ENCODE measurements at regions not wholly inside any gene's neighbourhood (a gene's known extent, or its start where the extent isn't known, plus 50 kb on each side); places are given as distances from the start of the nearest gene placed in this dataset.

GRCh38 chr9:87428659-87429058, 69.0 kb upstream of the DAPK1 start (continued):
- no peak for TF ChIP-seq CHD7 (IDR thresholded peaks at IDR 0.05; ENCODE audit: insufficient replicate concordance, low read length)
- TF ChIP-seq ZNF274 (IDR thresholded peaks at IDR 0.05; ENCODE audit: borderline replicate concordance, extremely low read depth, low read length) = no peak
- no peak for TF ChIP-seq SIX5 (IDR thresholded peaks at IDR 0.05; ENCODE audit: low read depth, low read length)
